Astrocyte (in vitro differentiated cells and primary cell): ENCODE measurements at regions not wholly inside any gene's neighbourhood (a gene's known extent, or its start where the extent isn't known, plus 50 kb on each side); places are given as distances from the start of the nearest gene placed in this dataset.

ENCODE experiments used
- CTCF ChIP-seq: IDR thresholded peaks from 2 replicates; pipeline ENCODE4 v1.5.1; 2011; ENCODE audit warnings: low read depth, mild to moderate bottlenecking, inconsistent platforms, low read length, moderate library complexity; ENCODE audit not compliant: insufficient read depth
- EZH2 ChIP-seq: IDR thresholded peaks from 2 replicates; pipeline ENCODE4 v1.6.1; 2012; ENCODE audit warnings: mild to moderate bottlenecking, low read length, inconsistent platforms; ENCODE audit not compliant: insufficient read depth

- TF ChIP-seq CTCF: no peak
- TF ChIP-seq EZH2: no peak
These were observed 440.4 kb downstream of the EPM2A start for GRCh38 chr6:145294942-145295341.
